Loucy (cell line): ENCODE measurements at regions not wholly inside any gene's neighbourhood (a gene's known extent, or its start where the extent isn't known, plus 50 kb on each side); places are given as distances from the start of the nearest gene placed in this dataset.

ENCODE experiments used
- EZH2phosphoT487 ChIP-seq: fragments of 200-600 bp; IDR thresholded peaks from 2 replicates; pipeline ENCODE4 v1.6.1; 2018; ENCODE audit warnings: antibody characterized with exemption, mild to moderate bottlenecking, moderate library complexity, borderline replicate concordance
- TF ChIP-seq, protein P1 (sequence below): fragments of 200-600 bp; sonication (generic); conservative IDR thresholded peaks from 2 replicates; pipeline ENCODE4 v1.5.1; 2014; ENCODE audit warnings: mild to moderate bottlenecking, antibody characterized with exemption, low read length

DNA sequence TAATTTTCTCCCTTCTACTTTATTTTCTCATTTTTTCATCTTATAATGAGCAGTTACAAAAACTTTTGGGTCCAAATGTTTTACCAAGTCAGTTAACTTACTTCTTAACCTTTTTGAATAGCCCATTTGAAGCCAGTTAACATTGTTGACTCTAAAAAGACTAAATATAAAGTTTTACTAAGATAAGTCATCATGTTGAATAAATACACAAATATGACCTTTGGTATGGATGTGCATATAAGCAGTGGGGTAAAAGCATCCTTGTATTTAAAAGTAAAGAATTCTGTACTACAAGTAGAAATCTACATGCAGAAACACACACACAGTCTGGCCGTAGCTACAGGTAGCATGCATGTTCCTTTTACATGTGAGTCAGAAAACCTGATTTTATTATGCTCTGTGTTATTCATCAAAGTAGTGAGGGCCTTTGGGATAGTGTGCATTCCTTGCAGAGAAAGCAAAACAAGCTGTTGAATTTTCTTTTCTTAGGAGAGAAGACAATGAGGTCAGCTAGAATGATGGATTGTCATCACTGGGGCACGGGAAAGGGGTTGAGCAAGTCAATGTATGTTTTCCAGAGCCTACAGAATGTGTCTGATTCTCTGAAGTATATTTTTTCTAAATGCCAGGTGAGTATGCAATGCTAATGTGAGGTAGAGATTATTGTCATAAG is 533.2 kb upstream of the AGA start:
- TF ChIP-seq EZH2phosphoT487: no peak
- TF ChIP-seq, protein P1, sequence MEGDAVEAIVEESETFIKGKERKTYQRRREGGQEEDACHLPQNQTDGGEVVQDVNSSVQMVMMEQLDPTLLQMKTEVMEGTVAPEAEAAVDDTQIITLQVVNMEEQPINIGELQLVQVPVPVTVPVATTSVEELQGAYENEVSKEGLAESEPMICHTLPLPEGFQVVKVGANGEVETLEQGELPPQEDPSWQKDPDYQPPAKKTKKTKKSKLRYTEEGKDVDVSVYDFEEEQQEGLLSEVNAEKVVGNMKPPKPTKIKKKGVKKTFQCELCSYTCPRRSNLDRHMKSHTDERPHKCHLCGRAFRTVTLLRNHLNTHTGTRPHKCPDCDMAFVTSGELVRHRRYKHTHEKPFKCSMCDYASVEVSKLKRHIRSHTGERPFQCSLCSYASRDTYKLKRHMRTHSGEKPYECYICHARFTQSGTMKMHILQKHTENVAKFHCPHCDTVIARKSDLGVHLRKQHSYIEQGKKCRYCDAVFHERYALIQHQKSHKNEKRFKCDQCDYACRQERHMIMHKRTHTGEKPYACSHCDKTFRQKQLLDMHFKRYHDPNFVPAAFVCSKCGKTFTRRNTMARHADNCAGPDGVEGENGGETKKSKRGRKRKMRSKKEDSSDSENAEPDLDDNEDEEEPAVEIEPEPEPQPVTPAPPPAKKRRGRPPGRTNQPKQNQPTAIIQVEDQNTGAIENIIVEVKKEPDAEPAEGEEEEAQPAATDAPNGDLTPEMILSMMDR: no peak
